ENCODE measurements at regions not wholly inside any gene's neighbourhood (a gene's known extent, or its start where the extent isn't known, plus 50 kb on each side); places are given as distances from the start of the nearest gene placed in this dataset.
"Not testable (repeated sequence)": the region's sequence is repeated elsewhere in the genome, so short reads cannot be mapped to it uniquely, and the experiment has no call there.

GRCh38 chr10:23543691-23544380 is 105.0 kb downstream of the OTUD1 start:
- no peak for DNase-seq (ENCODE audit: low read depth)

DNA sequence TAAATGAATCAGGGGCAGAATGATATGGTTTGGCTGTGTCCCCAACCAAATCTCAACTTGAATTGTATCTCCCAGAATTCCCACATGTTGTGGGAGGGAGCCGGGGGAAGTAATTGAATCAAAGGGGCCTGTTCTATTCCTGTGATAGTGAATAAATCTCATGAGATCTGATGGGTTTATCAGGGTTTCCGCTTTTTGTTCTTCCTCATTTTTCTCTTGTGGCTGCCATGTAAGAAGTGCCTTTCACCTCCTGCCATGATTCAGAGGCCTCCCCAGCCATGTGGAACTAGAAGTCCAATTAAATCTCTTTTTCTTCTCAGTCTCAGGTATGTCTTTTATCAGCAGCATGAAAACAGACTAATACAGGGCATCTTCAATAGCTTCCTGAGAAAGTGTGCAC is 107.0 kb downstream of the OTUD1 start:
- not testable (repeated sequence) for DNase-seq (ENCODE audit: low read depth)

- DNase-seq (ENCODE audit: low read depth), result no peak
Observed at GRCh38 chr10:23556727-23557440, 118.0 kb downstream of the OTUD1 start.

DNA sequence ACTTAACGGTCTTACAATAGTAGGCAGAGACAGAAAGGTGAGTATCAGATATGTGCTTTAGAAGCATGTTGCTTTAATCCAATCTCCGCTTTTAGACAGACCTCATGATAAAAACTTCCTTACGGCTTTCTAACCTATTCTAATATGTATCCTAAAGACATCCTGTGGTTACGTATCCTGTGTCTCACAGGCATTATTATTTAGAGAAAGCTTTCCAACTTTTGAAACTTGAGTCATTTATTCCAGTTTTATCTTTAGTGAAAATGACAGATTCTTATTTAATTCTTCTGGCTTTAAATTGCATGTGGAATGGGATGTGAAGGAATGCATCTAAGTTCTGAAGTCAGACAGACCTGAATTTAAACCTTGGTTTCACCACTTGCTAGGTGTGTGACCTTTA is 118.9 kb downstream of the OTUD1 start:
- no peak for DNase-seq (ENCODE audit: low read depth)

GRCh38 chr10:23558361-23558799 is 119.5 kb downstream of the OTUD1 start:
- DNase-seq (ENCODE audit: low read depth), result no peak

DNA sequence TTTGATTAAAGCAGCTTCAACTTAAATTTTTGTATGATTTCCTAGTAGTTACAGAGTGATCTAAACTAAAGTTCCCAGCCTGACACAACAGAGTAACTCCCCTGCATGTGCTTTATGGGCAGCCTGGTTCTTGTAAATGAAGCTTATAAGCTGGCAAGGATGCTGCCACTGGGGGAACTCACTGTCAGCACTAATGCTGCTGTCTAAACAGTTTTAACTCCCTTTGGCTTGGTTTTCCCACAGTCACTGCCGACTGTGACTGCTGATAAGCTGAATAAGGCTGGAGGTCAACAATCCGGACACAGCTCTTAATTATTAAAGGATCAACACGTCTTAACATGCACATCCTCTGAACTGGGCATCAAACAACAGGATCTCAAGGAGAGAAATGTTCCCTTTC is 130.1 kb downstream of the OTUD1 start:
- no peak for DNase-seq (ENCODE audit: low read depth)

GRCh38 chr10:23571884-23572283 is 133.0 kb downstream of the OTUD1 start:
- DNase-seq (ENCODE audit: low read depth), result no peak

DNA sequence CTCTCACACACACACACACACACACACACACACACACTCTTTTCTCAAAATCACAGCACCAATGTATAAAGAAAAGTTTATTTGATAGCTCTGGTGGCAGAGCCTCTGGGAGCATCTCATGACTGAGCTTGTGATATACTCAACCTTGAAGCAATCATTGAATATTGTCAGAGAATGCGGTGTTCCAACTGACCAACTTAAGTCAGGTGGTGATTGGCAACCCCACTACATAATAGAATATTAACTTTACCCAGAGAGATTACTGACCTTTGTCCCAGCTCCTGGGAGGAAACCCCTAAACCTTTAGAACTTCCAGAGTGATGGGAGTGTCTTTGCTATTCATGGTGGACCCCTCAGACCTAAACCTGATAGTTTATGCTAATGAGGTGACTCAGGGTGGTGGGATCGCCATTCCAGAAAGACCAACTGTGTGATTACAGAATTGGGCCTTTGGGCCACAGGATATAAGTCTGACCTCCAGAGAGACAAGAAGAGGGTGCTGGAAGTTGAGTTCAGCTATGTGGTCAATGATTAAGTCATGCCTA is 143.1 kb downstream of the OTUD1 start:
- DNase-seq (ENCODE audit: low read depth), result no peak

DNA sequence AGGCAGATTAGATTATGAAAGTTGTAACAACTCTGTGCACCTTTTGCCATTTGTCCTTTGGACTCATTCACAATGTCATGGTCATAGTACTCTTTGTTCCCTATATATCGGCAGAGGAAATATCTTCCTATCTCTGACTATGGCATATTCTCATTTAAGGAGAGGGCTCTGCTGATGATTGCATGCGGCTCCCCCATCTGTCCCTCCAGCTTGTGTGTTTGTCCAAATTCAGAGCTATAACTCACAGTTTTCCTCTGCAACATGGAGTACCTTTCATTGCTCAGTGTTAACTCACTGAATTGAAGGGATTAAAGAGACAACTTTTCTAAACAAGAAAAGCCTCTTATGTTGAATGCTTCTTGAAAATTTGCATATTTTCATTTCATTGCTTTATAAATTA is 145.5 kb downstream of the OTUD1 start:
- no peak for DNase-seq (ENCODE audit: low read depth)

GRCh38 chr10:23585186-23585585 is 146.3 kb downstream of the OTUD1 start:
- no peak for DNase-seq (ENCODE audit: low read depth)

DNA sequence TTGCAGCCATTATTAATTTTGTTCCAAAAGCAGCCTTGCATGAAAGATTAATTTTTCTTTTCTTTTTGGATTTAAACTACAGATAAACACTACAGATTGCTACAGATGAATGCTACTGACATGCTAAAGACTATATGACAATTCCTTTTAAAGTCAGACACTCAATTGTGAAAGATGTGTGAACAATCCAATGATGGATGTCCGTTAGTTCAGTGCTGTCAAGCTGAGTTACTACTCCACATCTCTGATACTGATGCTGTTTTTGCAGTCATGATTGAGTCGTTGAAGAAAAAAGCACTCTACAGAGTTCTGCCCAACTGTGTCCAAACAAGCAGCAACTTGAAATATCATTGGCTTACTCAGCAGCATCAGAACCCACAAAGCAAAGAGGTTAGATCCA is 146.8 kb downstream of the OTUD1 start:
- no peak for DNase-seq (ENCODE audit: low read depth)

DNA sequence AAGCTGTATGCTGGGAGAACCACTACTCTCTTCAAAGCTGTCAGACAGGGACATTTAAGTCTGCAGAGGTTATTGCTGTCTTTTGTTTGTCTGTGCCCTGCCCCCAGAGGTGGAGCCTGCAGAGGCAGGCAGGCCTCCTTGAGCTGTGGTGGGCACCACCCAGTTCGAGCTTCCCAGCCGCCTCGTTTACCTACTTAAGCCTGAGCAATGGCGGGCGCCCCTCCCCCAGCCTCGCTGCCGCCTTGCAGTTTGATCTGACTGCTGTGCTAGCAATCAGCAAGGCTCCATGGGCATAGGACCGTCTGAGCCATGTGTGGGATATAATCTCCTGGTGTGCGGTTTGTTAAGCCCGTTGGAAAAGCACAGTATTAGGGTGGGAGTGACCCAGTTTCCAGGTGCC is 156.4 kb downstream of the OTUD1 start:
- DNase-seq (ENCODE audit: low read depth), result not testable (repeated sequence)

GRCh38 chr10:23604613-23605012 is 165.7 kb downstream of the OTUD1 start:
- no peak for DNase-seq (ENCODE audit: low read depth)

DNA sequence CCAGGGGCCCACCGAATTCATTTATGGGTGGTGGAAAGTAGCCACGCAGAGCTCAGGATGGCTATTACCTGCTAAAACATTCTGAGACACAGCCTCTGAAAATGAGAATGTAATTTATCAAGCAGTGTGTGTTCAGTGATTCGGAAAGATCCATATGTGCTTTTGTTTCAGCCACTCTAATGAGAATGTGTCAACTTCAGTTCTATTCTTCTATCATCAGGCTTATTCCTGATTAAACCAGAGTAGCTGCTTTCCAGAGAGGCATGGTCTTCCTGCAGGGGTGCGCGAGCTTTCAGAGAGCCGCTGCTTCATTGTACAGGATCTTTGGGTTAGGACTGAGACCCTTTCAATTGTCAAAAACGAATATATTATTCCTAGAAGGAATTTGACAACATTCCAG is 167.6 kb downstream of the OTUD1 start:
- no peak for DNase-seq (ENCODE audit: low read depth)

DNA sequence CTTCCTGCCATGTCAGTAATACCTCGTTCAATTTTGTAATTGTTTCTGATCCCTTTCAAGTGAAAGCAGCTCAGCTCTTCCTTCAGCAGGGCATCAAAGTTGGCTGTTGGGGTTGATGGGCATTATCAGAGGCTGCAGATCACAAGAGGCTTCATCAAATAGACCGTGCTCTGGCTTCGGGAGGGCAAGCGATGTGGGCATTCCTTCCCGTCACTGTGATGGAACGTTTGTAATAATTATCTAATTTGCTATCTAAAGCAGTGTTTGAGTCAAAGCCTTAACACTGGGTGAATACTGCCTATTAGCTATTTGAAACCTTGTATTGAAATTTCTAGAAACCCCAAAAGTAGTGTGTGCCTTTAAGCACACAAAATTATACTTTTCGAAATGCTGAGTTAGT is 170.1 kb downstream of the OTUD1 start:
- DNase-seq (ENCODE audit: low read depth), result no peak

DNA sequence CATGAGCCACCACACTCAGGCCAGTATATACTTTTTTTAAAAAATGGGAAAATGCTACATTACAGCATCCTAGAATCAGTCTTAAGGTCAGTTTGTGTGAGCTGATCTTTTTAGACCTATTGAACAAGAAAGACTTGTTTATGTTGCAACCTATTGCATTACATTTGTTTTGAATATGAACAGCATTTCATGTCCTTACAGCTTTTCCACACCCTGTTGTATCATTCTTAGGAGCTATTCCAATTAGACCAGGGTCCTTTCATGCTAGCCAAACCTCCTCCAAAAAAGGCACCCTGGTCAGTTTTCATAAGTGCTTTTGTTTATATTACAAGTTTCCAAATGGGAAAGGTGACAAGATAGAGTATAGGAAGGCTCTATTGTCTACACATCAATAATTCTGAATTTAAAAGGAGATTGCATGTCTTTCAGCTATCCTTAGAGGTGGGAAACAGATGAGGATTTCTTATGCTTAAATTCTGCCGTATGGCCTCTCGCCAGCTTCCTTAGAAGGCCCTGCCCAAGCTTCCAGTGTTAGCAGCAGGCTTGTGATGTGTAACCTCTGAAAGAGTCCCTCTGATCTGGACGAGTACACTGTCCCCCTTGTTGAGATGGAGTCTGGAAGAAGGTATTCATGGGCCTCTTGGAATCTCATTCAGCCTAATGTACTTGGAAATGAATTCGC is 171.9 kb downstream of the OTUD1 start:
- DNase-seq (ENCODE audit: low read depth), result no peak

- no peak for DNase-seq (ENCODE audit: low read depth)
Observed at GRCh38 chr10:23611308-23612029, 172.6 kb downstream of the OTUD1 start.

- DNase-seq (ENCODE audit: low read depth), result no peak
Observed at GRCh38 chr10:23613900-23614299, 175.0 kb downstream of the OTUD1 start.

DNA sequence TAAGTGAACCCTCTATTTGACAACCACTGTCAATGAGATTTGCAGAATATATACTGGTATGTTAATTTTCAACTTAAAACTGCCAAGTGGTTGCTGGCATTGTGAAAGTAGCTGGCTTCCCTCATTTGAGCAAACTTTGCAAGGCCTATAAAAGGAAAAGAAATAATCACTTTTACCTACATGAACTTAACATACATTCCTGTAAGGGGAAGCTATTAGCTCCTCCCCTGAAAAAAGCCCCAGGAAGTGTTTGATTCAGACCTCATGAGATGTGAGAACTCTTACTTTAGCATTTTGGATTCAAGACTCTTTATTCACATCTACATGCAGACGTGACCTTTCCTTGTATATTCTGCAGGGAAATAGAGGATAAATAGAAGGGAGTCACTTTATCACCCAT is 175.6 kb downstream of the OTUD1 start:
- DNase-seq (ENCODE audit: low read depth), result no peak

GRCh38 chr10:23630376-23630775 is 191.5 kb downstream of the OTUD1 start:
- DNase-seq (ENCODE audit: low read depth), result no peak

DNA sequence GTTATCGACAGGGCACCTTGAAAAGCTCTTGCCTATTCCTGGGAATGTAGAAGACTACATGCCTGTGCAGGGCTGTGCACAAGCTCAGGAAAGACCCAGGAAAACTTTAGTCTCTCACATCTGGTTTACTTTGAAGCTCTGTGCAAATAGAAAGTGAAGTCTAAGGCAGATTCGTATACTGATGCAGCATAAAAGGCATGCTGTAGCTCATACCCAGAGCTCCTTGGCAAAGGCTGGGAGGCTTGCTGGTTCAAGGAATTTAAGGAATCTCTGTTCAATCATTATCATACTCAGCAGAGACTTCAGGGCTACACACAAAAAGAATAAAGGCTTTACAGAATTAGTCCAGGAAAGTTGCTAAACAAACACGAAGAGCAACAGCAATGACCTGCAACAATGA is 192.0 kb downstream of the OTUD1 start:
- no peak for DNase-seq (ENCODE audit: low read depth)

DNA sequence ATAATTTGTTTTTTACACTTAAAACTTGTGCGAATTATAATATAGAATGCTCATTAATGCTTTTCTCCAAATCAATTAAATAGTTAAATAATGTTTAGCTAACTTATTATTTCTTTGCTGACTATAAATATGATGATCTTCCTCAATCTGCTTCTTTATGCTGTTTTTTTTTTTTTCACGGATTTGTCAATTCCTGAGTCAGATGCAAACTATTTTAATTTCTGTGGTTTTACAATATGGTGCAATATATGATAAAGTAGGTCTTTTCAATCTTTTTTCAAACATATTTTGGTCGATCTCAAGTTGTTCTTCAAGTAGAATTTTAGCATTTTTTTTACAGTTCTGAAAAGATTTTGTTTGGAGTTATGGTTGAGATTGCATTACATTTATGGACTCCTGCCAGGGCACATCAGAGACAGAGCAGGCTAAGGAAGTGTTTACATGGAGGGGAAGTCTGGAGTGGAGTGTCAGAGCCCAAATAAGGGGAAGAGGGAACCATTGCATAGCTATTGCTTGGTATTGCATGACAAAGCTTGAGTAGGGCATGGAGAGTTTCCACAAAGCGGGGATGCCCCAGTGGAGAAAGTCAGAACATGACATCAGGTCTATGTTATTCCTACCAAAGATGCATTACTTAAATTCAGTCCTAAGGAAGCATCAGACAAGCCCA is 204.4 kb downstream of the OTUD1 start:
- DNase-seq (ENCODE audit: low read depth), result no peak

Measured in CMK (cell line).